MM.1S (cell line): ENCODE measurements at regions not wholly inside any gene's neighbourhood (a gene's known extent, or its start where the extent isn't known, plus 50 kb on each side); places are given as distances from the start of the nearest gene placed in this dataset.

Experiments
- EZH2 ChIP-seq: fragments of 300-600 bp; sonication (generic); optimal IDR thresholded peaks from 2 replicates; pipeline ENCODE3; 2017; ENCODE audit warnings: low read depth, mild to moderate bottlenecking, antibody characterized with exemption, low read length, mixed read lengths
- TF ChIP-seq, protein P1 (sequence below): fragments of 300-600 bp; sonication (generic); IDR thresholded peaks from 2 replicates; pipeline ENCODE4 v1.5.1; 2016; ENCODE audit warnings: antibody characterized with exemption, low read length, mixed read lengths

DNA sequence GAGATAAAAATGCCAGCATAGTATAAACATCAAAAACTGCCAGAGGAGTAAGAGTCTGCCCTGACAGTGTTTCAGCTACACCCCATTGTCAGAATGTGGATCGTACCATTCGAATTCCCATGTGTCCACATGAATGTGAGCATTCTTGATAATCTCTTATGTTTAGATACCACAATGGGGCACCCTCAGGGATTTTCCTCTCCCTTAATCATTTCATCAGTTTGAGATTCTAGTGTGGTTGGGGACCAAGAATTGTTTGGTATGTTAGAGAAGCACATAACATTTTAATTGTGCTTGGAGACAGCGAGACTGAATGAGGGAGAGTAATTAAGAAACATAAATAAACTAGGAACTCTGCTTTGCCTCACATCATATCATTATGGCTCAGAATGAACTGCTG lies 120.2 kb downstream of the ZC3H11B start:
- TF ChIP-seq, protein P1, sequence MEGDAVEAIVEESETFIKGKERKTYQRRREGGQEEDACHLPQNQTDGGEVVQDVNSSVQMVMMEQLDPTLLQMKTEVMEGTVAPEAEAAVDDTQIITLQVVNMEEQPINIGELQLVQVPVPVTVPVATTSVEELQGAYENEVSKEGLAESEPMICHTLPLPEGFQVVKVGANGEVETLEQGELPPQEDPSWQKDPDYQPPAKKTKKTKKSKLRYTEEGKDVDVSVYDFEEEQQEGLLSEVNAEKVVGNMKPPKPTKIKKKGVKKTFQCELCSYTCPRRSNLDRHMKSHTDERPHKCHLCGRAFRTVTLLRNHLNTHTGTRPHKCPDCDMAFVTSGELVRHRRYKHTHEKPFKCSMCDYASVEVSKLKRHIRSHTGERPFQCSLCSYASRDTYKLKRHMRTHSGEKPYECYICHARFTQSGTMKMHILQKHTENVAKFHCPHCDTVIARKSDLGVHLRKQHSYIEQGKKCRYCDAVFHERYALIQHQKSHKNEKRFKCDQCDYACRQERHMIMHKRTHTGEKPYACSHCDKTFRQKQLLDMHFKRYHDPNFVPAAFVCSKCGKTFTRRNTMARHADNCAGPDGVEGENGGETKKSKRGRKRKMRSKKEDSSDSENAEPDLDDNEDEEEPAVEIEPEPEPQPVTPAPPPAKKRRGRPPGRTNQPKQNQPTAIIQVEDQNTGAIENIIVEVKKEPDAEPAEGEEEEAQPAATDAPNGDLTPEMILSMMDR, result no peak
- TF ChIP-seq EZH2, result no peak
